Esophagus squamous epithelium (tissue), 4 donors: ENCODE measurements at regions not wholly inside any gene's neighbourhood (a gene's known extent, or its start where the extent isn't known, plus 50 kb on each side); places are given as distances from the start of the nearest gene placed in this dataset.

ENCODE experiments used
- POLR2A ChIP-seq, 4 donors: fragments of 450-650 bp; IDR thresholded peaks; one replicate each; pipeline ENCODE4 v1.6.1; 2017; ENCODE audit warnings: antibody characterized with exemption in 4 of 4, mild to moderate bottlenecking in 4 of 4, moderate library complexity in 3 of 4
- TF ChIP-seq, protein P1 (sequence below), 6 experiments: fragments of 450-650 bp in 4 of 6; fragments of 200-600 bp in 2 of 6; sonication (generic) in 2 of 6; IDR thresholded peaks; one replicate each; pipeline ENCODE4 v1.5.1; 2016 to 2019; ENCODE audit warnings: antibody characterized with exemption in 6 of 6, mild to moderate bottlenecking in 4 of 6, moderate library complexity in 4 of 6

DNA sequence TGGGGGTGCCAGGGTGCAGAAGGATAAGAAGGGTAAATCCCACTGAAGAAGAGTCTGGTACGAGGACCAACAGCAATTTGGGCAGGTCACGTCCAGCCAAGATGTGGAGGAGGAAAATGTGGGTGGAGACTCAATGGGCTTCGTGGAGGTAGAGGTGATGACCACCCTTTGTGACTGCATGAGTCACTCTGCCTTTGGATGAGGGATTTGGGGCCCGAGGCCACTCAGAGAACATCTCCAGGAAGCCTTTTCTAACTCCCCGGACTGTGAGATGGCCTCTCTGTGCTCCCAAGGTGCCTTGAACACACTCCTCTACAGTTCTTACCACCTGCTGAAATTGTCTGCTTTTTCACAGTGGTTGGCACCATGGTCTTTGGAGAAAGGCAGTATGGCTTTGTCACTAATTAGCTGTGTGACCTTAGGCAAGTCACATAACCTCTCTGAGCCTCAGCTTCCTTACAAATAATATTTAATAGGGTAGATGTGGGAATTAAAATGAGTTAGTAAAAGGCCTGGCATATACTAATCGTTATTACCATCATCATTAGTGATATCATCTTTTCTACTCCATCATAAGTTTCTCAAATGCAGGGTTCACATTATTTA lies 67.0 kb upstream of the ARHGAP5 start:
- TF ChIP-seq, protein P1, sequence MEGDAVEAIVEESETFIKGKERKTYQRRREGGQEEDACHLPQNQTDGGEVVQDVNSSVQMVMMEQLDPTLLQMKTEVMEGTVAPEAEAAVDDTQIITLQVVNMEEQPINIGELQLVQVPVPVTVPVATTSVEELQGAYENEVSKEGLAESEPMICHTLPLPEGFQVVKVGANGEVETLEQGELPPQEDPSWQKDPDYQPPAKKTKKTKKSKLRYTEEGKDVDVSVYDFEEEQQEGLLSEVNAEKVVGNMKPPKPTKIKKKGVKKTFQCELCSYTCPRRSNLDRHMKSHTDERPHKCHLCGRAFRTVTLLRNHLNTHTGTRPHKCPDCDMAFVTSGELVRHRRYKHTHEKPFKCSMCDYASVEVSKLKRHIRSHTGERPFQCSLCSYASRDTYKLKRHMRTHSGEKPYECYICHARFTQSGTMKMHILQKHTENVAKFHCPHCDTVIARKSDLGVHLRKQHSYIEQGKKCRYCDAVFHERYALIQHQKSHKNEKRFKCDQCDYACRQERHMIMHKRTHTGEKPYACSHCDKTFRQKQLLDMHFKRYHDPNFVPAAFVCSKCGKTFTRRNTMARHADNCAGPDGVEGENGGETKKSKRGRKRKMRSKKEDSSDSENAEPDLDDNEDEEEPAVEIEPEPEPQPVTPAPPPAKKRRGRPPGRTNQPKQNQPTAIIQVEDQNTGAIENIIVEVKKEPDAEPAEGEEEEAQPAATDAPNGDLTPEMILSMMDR (IDR thresholded peaks at IDR 0.05), result no peak
- no peak for TF ChIP-seq POLR2A (IDR thresholded peaks at IDR 0.05)
